GM23338 (cell line): ENCODE measurements at regions not wholly inside any gene's neighbourhood (a gene's known extent, or its start where the extent isn't known, plus 50 kb on each side); places are given as distances from the start of the nearest gene placed in this dataset.

Experiments
- CREB1 ChIP-seq: fragments of 250-450 bp; sonication (Bioruptor Pico); IDR thresholded peaks from 2 replicates; pipeline ENCODE4 v1.5.0; 2020; ENCODE audit warnings: low read depth, mild to moderate bottlenecking, moderate library complexity
- CTCF ChIP-seq, 2 experiments: fragments of 200-600 bp in 1 of 2; sonication (generic) in 1 of 2; conservative IDR thresholded peaks; 2 replicates each; pipeline versions ENCODE4 v1.5.1 to v1.6.1; 2016 to 2017; ENCODE audit warnings: antibody characterized with exemption in 2 of 2, low read depth in 2 of 2, mild to moderate bottlenecking in 2 of 2, moderate library complexity in 1 of 2
- ETS1 ChIP-seq: IDR thresholded peaks from 2 replicates; pipeline ENCODE4 v1.6.1; 2016; ENCODE audit warnings: antibody characterized with exemption
- POLR2AphosphoS5 ChIP-seq: IDR thresholded peaks from 2 replicates; pipeline ENCODE4 v1.6.1; 2016; ENCODE audit warnings: antibody characterized with exemption, low read depth

- TF ChIP-seq CTCF (conservative IDR thresholded peaks at IDR 0.05; ENCODE audit: low read depth in 2 of 2), result no peak
- TF ChIP-seq POLR2AphosphoS5, result no peak
- TF ChIP-seq ETS1, result no peak
- TF ChIP-seq CREB1 (CRISPR knock-in tag), result no peak
These were observed 524.6 kb upstream of the SETBP1 start for GRCh38 chr18:44156126-44156525.
